ENCODE measurements at regions not wholly inside any gene's neighbourhood (a gene's known extent, or its start where the extent isn't known, plus 50 kb on each side); places are given as distances from the start of the nearest gene placed in this dataset.

DNA sequence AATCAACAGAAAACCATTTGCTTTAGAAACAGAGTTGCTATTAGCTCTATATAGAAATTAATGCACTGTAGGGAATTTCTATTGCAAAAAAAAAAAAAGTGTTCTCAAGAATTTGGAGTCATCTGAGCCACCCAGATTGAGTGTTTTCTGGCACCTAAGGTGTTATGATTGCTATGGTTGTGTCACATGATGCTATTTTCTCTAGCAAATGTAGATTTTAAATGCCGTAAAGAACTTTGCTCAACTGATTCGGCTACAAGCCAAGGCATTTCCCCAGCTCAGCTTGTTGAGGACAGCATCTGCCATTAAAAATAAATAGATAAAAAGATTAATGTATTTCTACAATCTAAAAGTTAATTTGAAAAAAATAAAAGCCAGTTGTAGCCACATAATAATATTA, 712.8 kb downstream of the FAT4 start:
- BruUV-seq (replicated peaks): no TSS peak
- DNase-seq (ENCODE audit: low read depth, low spot score) (no peak), FAIRE-seq (no peak)
- H3K79me2 ChIP-seq (ENCODE audit: control insufficient read depth, insufficient read depth, low read length): no peaks in the 10 kb centered on the region
- H2AFZ ChIP-seq (ENCODE audit: low read depth, low read length): no peak overlapping the region
- no peak overlapping the region for H3K27ac ChIP-seq (ENCODE audit: insufficient read depth, low read depth, low read length)
- intact Hi-C loops (cut with micrococcal nuclease): no loop called here
- dilution Hi-C loops (cut with MboI; ENCODE audit: extremely low pct_ligation_motif_present, low sequenced_read_pairs): no loop called here
- H3K4me2 ChIP-seq (ENCODE audit: insufficient read depth, low read length): no peak overlapping the region
- H3K9ac ChIP-seq (replicated peaks; ENCODE audit: extremely low read depth, insufficient read depth, low read length): no peak overlapping the region
- H3K4me1 ChIP-seq (ENCODE audit: control insufficient read depth, extremely low read depth, insufficient read depth, low read length): no peaks in the 10 kb centered on the region
- TF ChIP-seq MYC (IDR thresholded peaks at IDR 0.05; ENCODE audit: low read depth, low read length) (no peak), JUN (IDR thresholded peaks at IDR 0.05; ENCODE audit: borderline replicate concordance, insufficient read depth, insufficient read length, low read depth) (no peak), POLR2AphosphoS5 (IDR thresholded peaks at IDR 0.05; ENCODE audit: insufficient read depth, low read depth, low read length) (no peak), FOS (IDR thresholded peaks at IDR 0.05; ENCODE audit: borderline replicate concordance, insufficient read depth, low read length) (no peak)
- TF ChIP-seq, protein P1, sequence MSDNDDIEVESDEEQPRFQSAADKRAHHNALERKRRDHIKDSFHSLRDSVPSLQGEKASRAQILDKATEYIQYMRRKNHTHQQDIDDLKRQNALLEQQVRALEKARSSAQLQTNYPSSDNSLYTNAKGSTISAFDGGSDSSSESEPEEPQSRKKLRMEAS (IDR thresholded peaks at IDR 0.05; ENCODE audit: insufficient read depth, insufficient read length): no peak
- no peak overlapping the region for H3K4me3 ChIP-seq (replicated peaks in 1 of 3; ENCODE audit: insufficient read depth in 1 of 3, low read depth in 1 of 3, low read length in 3 of 3)
- H3K9me3 ChIP-seq (replicated peaks; ENCODE audit: control insufficient read depth, insufficient read depth, low read length): no peaks in the 10 kb centered on the region
- no peaks in the 10 kb centered on the region for H3K9me1 ChIP-seq (replicated peaks; ENCODE audit: control insufficient read depth, extremely low read depth, insufficient read depth, low read length)
- ChIA-PET CTCF (interaction anchor here (0.9 kb wide), 1 partner anchor 597 kb away, joined by 3 read pairs; no protein-coding TSS in a partner anchor), POLR2A (no interaction called here)
- no peaks in the 10 kb centered on the region for H3K27me3 ChIP-seq (ENCODE audit: control insufficient read depth in 2 of 2, insufficient read depth in 2 of 2, low read length in 2 of 2)
- no peaks in the 10 kb centered on the region for H3K36me3 ChIP-seq (ENCODE audit: control insufficient read depth in 2 of 2, extremely low read depth in 1 of 2, insufficient read depth in 2 of 2, low read length in 2 of 2)
- H4K20me1 ChIP-seq (replicated peaks; ENCODE audit: control insufficient read depth, extremely low read depth, insufficient read depth, low read length): no peaks in the 10 kb centered on the region

DNA sequence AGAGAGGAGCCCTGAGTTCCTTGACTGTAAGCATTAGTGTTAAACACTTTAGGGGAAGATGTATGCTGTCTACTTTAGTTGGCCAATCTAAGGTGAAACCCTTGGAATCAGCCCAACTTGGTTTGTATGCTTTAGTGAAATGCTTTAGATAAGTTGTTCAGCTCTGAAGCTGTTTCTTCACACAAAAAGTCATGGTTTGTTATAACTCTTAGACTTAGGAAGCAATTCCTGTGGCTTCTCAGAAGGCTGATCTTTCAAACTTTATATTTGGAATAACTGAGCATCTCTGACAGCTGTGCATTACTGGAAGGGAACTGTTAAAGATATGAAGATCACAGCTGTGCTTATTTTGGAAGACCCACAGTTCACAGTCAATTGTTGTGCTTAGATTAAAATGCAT, 714.1 kb downstream of the FAT4 start:
- TF ChIP-seq MYC (IDR thresholded peaks at IDR 0.05; ENCODE audit: low read depth, low read length) (no peak), JUN (IDR thresholded peaks at IDR 0.05; ENCODE audit: borderline replicate concordance, insufficient read depth, insufficient read length, low read depth) (no peak), FOS (IDR thresholded peaks at IDR 0.05; ENCODE audit: borderline replicate concordance, insufficient read depth, low read length) (no peak), EZH2 (IDR thresholded peaks at IDR 0.05; ENCODE audit: borderline replicate concordance, low read depth, low read length, severe bottlenecking) (no peak), POLR2AphosphoS5 (IDR thresholded peaks at IDR 0.05; ENCODE audit: insufficient read depth, low read depth, low read length) (no peak), POLR2A (IDR thresholded peaks at IDR 0.05; ENCODE audit: low read depth, low read length) (no peak), GATA2 (IDR thresholded peaks at IDR 0.05; ENCODE audit: insufficient read depth, insufficient read length, low read depth, low read length) (no peak)
- TF ChIP-seq, protein P2, sequence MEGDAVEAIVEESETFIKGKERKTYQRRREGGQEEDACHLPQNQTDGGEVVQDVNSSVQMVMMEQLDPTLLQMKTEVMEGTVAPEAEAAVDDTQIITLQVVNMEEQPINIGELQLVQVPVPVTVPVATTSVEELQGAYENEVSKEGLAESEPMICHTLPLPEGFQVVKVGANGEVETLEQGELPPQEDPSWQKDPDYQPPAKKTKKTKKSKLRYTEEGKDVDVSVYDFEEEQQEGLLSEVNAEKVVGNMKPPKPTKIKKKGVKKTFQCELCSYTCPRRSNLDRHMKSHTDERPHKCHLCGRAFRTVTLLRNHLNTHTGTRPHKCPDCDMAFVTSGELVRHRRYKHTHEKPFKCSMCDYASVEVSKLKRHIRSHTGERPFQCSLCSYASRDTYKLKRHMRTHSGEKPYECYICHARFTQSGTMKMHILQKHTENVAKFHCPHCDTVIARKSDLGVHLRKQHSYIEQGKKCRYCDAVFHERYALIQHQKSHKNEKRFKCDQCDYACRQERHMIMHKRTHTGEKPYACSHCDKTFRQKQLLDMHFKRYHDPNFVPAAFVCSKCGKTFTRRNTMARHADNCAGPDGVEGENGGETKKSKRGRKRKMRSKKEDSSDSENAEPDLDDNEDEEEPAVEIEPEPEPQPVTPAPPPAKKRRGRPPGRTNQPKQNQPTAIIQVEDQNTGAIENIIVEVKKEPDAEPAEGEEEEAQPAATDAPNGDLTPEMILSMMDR (IDR thresholded peaks at IDR 0.05; ENCODE audit: extremely low read depth in 1 of 2, insufficient read depth in 1 of 2, low read depth in 1 of 2, low read length in 2 of 2): no peak
- TF ChIP-seq, protein P1 (IDR thresholded peaks at IDR 0.05; ENCODE audit: insufficient read depth, insufficient read length): no peak
- no TSS peak for BruUV-seq (replicated peaks)
- no peaks in the 10 kb centered on the region for H3K79me2 ChIP-seq (ENCODE audit: control insufficient read depth, insufficient read depth, low read length)
- no peak overlapping the region for H2AFZ ChIP-seq (ENCODE audit: low read depth, low read length)
- H3K27ac ChIP-seq (ENCODE audit: insufficient read depth, low read depth, low read length): no peak overlapping the region
- no peaks in the 10 kb centered on the region for H3K27me3 ChIP-seq (ENCODE audit: control insufficient read depth in 2 of 2, insufficient read depth in 2 of 2, low read length in 2 of 2)
- FAIRE-seq: no peak
- H3K4me1 ChIP-seq (ENCODE audit: control insufficient read depth, extremely low read depth, insufficient read depth, low read length): no peaks in the 10 kb centered on the region
- H3K4me3 ChIP-seq (replicated peaks in 1 of 3; ENCODE audit: insufficient read depth in 1 of 3, low read depth in 1 of 3, low read length in 3 of 3): no peak overlapping the region
- ChIA-PET POLR2A (no interaction called here), CTCF (interaction anchor here (1.2 kb wide), 2 partner anchors 9 to 31 kb away, joined by 3 read pairs; no protein-coding TSS in a partner anchor)
- H3K9ac ChIP-seq (replicated peaks; ENCODE audit: extremely low read depth, insufficient read depth, low read length): no peak overlapping the region
- dilution Hi-C loops (cut with MboI; ENCODE audit: extremely low pct_ligation_motif_present, low sequenced_read_pairs): no loop called here
- DNase-seq (ENCODE audit: low read depth, low spot score): no peak
- H3K4me2 ChIP-seq (ENCODE audit: insufficient read depth, low read length): no peak overlapping the region
- no peaks in the 10 kb centered on the region for H4K20me1 ChIP-seq (replicated peaks; ENCODE audit: control insufficient read depth, extremely low read depth, insufficient read depth, low read length)
- H3K9me1 ChIP-seq (replicated peaks; ENCODE audit: control insufficient read depth, extremely low read depth, insufficient read depth, low read length): no peaks in the 10 kb centered on the region
- no peaks in the 10 kb centered on the region for H3K9me3 ChIP-seq (replicated peaks; ENCODE audit: control insufficient read depth, insufficient read depth, low read length)
- intact Hi-C loops (cut with micrococcal nuclease): no loop called here
- no peaks in the 10 kb centered on the region for H3K36me3 ChIP-seq (ENCODE audit: control insufficient read depth in 2 of 2, extremely low read depth in 1 of 2, insufficient read depth in 2 of 2, low read length in 2 of 2)
